Neuron (in vitro differentiated cells): ENCODE measurements at regions not wholly inside any gene's neighbourhood (a gene's known extent, or its start where the extent isn't known, plus 50 kb on each side); places are given as distances from the start of the nearest gene placed in this dataset.
"Not testable (repeated sequence)": the region's sequence is repeated elsewhere in the genome, so short reads cannot be mapped to it uniquely, and the experiment has no call there.

Experiments
- H2AFZ ChIP-seq: one replicate; pipeline ENCODE4 v1.6.1; 2013; ENCODE audit warnings: low read depth, mild to moderate bottlenecking, inconsistent platforms, low read length, moderate library complexity
- H3K27me3 ChIP-seq: one replicate; pipeline ENCODE4 v1.6.1; 2013; ENCODE audit warnings: low read length; ENCODE audit not compliant: insufficient read depth
- H3K36me3 ChIP-seq: one replicate; pipeline ENCODE4 v1.6.1; 2013; ENCODE audit warnings: low read length; ENCODE audit not compliant: insufficient read depth
- H3K4me1 ChIP-seq: one replicate; pipeline ENCODE4 v1.6.1; 2013; ENCODE audit warnings: low read length; ENCODE audit not compliant: insufficient read depth
- H3K4me3 ChIP-seq: 2 replicates; pipeline ENCODE4 v1.5.1; 2013; ENCODE audit warnings: mild to moderate bottlenecking, low read length, moderate library complexity
- H3K9me3 ChIP-seq: one replicate; pipeline ENCODE4 v1.6.1; 2013; ENCODE audit warnings: low read length

DNA sequence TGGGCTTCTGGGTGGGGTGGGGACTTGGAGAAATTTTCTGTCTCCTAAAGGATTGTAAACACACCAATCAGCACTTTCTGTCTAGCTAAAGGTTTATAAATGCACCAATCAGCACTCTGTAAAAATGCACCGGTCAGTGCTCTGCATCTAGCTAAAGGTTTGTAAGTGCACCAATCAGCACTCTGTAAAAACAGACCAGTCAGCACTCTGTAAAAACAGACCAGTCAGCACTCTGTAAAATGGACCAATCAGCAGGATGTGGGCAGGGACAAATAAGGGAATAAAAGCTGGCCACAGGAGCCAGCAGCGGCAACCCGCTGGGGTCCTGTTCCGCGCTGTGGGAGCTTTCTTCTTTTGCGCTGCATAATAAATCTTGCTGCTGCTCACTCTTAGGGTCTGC is 63.0 kb upstream of the MAP9 start:
- not testable (repeated sequence) for H3K4me3 ChIP-seq, H3K9me3 ChIP-seq

DNA sequence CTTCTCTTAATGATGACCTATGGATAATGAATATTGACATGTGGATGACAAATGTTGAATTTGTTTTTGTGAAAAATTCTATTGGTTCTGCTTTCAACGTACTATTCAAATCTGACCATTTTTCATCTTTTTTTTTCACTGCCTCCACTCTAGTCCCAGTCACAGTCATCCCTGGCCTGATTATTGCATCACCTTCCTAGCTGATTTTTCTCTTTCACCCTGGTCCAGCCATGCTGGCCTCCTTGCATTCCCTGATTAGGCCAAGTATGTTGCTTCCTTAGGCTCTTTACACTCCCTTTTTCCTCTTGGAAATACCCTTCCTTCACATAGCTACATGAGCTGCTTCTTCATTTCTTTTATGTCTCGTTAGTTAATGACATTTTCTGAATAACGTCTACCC is 58.1 kb upstream of the MAP9 start:
- Histone ChIP-seq H3K36me3 (no peaks in the 10 kb centered on the region), H3K4me1 (no peaks in the 10 kb centered on the region), H3K9me3 (no peaks in the 10 kb centered on the region), H2AFZ (no peak overlapping the region), H3K4me3 (no peak overlapping the region), H3K27me3 (no peaks in the 10 kb centered on the region)

More for the DNA sequence above, 63.0 kb upstream of the MAP9 start:
- not testable (repeated sequence) for H3K4me1 ChIP-seq, H2AFZ ChIP-seq, H3K27me3 ChIP-seq, H3K36me3 ChIP-seq

GRCh38 chr4:155434366-155434765 is 57.6 kb upstream of the MAP9 start:
- Histone ChIP-seq H3K27me3 (no peaks in the 10 kb centered on the region), H3K4me1 (no peaks in the 10 kb centered on the region), H2AFZ (no peak overlapping the region), H3K4me3 (no peak overlapping the region), H3K36me3 (no peaks in the 10 kb centered on the region), H3K9me3 (no peaks in the 10 kb centered on the region)

GRCh38 chr4:155433636-155434360 is 57.0 kb upstream of the MAP9 start:
- Histone ChIP-seq H3K4me1 (no peaks in the 10 kb centered on the region), H3K27me3 (no peaks in the 10 kb centered on the region), H3K36me3 (no peaks in the 10 kb centered on the region), H3K4me3 (no peak overlapping the region), H3K9me3 (no peaks in the 10 kb centered on the region), H2AFZ (no peak overlapping the region)

DNA sequence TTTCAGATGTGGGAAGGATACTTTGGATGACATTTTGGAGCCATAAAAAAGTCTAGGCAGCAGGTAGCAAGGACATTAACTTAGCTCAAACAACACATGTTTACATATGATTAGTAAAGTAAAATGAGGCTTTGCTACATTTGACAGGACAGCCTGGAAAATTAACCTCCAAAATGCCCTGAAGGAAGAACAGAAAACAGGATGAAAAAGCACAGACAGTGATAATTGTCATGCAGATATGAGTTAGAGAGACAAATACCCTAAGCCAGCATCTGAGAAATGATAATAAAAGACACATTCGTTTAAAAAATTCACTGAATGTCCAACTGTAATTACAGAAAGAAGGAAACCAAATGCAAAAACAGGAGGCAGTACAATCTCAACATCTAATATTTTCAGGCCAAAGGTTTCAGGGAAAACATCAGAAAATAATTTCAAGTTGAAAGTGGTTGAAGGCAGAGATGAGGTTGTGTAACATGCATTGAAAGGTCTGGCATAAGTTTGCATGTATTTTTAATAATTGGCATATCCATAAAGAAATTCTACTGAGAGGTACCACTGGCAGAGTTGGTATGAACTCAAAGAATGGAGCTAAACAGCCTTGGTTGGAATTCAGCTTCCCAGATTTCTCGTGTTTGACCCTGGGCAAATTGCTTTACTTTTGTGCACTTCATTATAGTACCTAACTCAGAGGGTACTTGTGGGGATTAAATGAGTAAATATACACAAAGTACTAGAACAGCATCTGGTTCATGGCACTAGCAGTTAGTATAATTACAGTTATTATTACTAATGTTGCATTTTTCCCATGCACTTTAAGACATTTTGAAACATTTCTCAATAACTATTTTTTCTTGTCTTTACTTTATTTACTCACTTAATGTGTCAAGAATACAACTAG is 54.4 kb upstream of the MAP9 start:
- Histone ChIP-seq H3K27me3 (no peaks in the 10 kb centered on the region), H3K9me3 (peaks cover 3% of the 10 kb centered on the region), H3K36me3 (no peaks in the 10 kb centered on the region), H3K4me1 (no peaks in the 10 kb centered on the region), H3K4me3 (no peak overlapping the region), H2AFZ (no peak overlapping the region)

GRCh38 chr4:155428128-155428527 is 51.4 kb upstream of the MAP9 start:
- Histone ChIP-seq H3K27me3 (no peaks in the 10 kb centered on the region), H2AFZ (no peak overlapping the region)

GRCh38 chr4:155426953-155427352 is 50.2 kb upstream of the MAP9 start:
- Histone ChIP-seq H2AFZ (no peak overlapping the region), H3K27me3 (no peaks in the 10 kb centered on the region), H3K9me3 (peaks cover 3% of the 10 kb centered on the region), H3K4me3 (no peak overlapping the region), H3K36me3 (no peaks in the 10 kb centered on the region), H3K4me1 (no peaks in the 10 kb centered on the region)

More at GRCh38 chr4:155428128-155428527, 51.4 kb upstream of the MAP9 start:
- Histone ChIP-seq H3K4me1 (no peaks in the 10 kb centered on the region), H3K36me3 (no peaks in the 10 kb centered on the region), H3K4me3 (no peak overlapping the region), H3K9me3 (peaks cover 3% of the 10 kb centered on the region)
